IPS-15b (cell line): ENCODE measurements at regions not wholly inside any gene's neighbourhood (a gene's known extent, or its start where the extent isn't known, plus 50 kb on each side); places are given as distances from the start of the nearest gene placed in this dataset.

Experiments
- H3K27me3 ChIP-seq: one replicate; pipeline ENCODE4 v1.6.1; 2013; ENCODE audit warnings: low read length; ENCODE audit not compliant: control insufficient read depth, insufficient read depth
- H3K36me3 ChIP-seq: one replicate; pipeline ENCODE4 v1.6.1; 2013; ENCODE audit warnings: low read length; ENCODE audit not compliant: control insufficient read depth, insufficient read depth
- H3K4me1 ChIP-seq: one replicate; pipeline ENCODE4 v1.6.1; 2013; ENCODE audit warnings: mild to moderate bottlenecking, low read length; ENCODE audit not compliant: control insufficient read depth, insufficient read depth
- H3K4me3 ChIP-seq: one replicate; pipeline ENCODE4 v1.5.1; 2013; ENCODE audit warnings: low read depth, low read length
- H3K9ac ChIP-seq: one replicate; pipeline ENCODE4 v1.6.1; 2013; ENCODE audit warnings: low read depth, mild to moderate bottlenecking, low read length
- H3K9me3 ChIP-seq: one replicate; pipeline ENCODE4 v1.6.1; 2013; ENCODE audit warnings: mild to moderate bottlenecking, low read length; ENCODE audit not compliant: control insufficient read depth, insufficient read depth

DNA sequence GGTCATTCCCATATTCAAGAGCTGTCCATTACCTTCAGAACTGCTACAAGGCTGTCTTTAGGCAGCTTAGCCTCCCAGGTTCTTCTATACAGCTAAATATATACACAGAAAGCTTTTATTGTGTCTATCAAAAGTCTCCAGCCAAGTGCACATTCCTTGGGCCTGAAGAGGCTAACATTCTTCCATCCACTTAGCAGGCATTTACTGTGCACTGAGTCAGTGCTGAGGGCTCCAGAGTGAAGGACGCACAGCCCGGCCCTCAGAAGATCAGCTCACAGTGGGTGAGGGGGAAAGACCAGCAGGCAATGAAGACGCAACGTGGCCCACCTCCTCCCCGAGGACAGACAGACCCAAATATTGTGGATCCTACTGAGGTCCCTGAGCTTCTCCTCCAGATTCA is 569.9 kb downstream of the CDH26 start:
- Histone ChIP-seq H3K9me3 (no peaks in the 10 kb centered on the region), H3K9ac (no peak overlapping the region), H3K27me3 (no peaks in the 10 kb centered on the region), H3K4me1 (no peaks in the 10 kb centered on the region), H3K36me3 (no peaks in the 10 kb centered on the region), H3K4me3 (no peak overlapping the region)

DNA sequence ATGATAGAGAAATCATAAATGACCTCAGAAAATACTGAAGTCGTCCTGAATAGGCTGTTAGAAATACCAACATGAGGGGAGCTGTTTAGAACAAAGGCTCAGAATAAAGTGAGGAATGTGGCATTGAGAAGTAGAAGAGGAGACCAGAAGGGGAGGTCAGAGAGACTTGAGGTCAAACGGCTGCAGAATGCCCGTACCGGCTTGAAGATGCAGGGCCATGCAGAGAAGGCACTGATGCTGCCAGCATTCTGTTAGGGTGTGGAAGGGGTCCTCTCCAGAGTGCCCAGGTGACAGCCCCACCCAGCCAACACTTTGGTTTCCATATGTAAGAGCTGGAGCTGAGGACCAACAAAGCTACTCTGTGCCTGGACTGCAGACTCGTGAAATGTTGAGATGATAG is 570.9 kb downstream of the CDH26 start:
- Histone ChIP-seq H3K27me3 (no peaks in the 10 kb centered on the region), H3K9ac (no peak overlapping the region), H3K4me1 (no peaks in the 10 kb centered on the region), H3K36me3 (no peaks in the 10 kb centered on the region), H3K9me3 (no peaks in the 10 kb centered on the region), H3K4me3 (no peak overlapping the region)

DNA sequence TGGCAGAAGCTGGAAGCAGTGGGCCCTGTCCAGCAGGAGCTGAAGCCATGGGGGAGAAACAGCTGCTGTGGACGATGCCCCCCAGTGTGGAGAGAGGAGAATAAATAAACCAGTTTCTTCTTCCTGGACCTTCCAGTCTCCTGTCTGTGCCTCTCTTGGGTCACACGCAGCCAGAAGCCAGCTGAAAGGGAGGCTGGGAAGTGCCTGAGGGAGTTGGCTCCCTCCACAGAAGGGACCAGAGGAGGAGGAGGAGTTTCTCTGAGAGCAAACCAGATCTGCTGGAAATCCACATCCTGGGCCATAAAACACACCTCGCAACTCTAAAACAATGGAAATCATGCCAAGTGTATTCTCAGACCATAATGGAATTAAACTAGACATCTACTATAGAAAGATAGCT is 577.0 kb downstream of the CDH26 start:
- Histone ChIP-seq H3K9me3 (no peaks in the 10 kb centered on the region), H3K36me3 (no peaks in the 10 kb centered on the region), H3K4me3 (no peak overlapping the region), H3K9ac (no peak overlapping the region), H3K27me3 (no peaks in the 10 kb centered on the region), H3K4me1 (no peaks in the 10 kb centered on the region)

DNA sequence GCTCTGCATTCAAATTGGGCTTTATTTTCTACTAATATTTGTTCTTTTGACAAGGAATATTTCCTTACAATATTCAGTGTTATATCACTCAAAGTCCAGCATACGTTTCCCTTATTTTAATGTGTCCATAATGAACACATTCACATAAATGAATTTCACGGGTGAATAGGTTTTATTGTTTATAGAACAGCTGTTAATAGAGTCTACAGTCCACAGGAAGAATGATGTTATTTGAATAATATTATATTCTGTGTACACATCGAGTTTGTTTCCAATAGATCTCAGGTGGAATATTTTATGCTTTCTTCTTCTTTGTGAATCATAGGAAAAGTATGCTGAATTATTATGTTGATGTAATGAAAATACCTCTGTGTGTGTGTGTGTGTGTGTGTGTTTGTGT is 582.4 kb downstream of the CDH26 start:
- Histone ChIP-seq H3K36me3 (no peaks in the 10 kb centered on the region), H3K9me3 (no peaks in the 10 kb centered on the region), H3K9ac (no peak overlapping the region), H3K4me3 (no peak overlapping the region), H3K27me3 (no peaks in the 10 kb centered on the region), H3K4me1 (no peaks in the 10 kb centered on the region)

DNA sequence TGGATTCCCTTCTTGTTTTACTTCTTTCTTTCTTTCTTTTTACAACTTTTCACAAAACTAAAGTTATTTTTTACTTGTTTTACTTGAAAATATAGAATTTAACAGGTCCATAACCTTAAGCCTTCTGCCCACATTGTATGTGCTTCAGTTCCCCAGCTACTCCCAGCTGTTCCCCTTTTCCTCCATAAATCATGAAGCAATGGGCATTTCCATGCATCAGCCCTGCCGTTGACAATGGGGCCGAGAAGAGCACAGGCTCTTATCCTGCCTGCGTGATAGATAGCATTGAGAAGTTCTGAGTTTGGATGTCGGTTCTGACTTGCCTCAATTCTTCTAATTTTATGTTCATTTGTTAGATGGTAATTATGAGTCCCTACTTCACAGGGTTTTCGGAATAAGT is 583.8 kb downstream of the CDH26 start:
- H3K4me3 ChIP-seq, result no peak overlapping the region
- no peaks in the 10 kb centered on the region for H3K27me3 ChIP-seq
- H3K9me3 ChIP-seq, result no peaks in the 10 kb centered on the region
- H3K9ac ChIP-seq, result no peak overlapping the region
- H3K4me1 ChIP-seq, result no peaks in the 10 kb centered on the region
- H3K36me3 ChIP-seq, result no peaks in the 10 kb centered on the region

DNA sequence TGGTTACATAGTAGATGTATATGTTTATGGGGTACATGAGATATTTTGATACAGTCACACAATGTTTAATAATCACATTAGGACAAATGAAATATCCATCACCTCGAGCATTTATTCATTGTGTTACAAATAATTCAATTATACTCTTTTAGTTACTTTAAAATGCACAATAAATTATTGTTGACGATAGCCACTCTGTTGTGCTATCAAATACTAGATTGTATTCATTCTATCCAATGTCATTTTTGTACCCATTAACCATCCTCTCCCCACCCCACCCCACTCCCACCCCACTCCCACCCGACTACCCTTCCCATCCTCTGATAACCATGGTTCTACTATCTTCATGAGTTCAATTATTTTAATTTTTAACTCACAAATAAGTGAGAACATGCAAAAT is 585.4 kb downstream of the CDH26 start:
- Histone ChIP-seq H3K9ac (no peak overlapping the region), H3K4me1 (no peaks in the 10 kb centered on the region), H3K36me3 (no peaks in the 10 kb centered on the region), H3K9me3 (no peaks in the 10 kb centered on the region), H3K27me3 (no peaks in the 10 kb centered on the region), H3K4me3 (no peak overlapping the region)

DNA sequence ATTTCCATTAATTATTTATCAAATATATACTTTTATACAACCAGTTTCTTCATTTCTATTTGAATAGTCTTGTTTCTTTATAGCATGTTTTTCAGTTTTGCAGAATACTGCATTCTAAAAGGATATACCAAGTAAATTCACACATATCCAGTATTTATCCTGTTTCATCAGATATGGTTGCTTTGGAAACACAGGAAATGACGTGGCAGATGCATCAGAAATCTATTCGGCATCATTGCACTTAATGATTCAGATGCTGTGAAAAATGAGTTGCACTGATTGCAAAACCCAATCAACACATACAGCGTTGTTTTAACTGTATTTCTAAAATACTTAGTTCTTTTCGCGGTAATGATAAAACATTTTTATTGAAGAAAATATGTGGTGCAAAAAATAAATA is 594.9 kb downstream of the CDH26 start:
- H3K27me3 ChIP-seq, result no peaks in the 10 kb centered on the region
- no peak overlapping the region for H3K9ac ChIP-seq
- H3K36me3 ChIP-seq, result no peaks in the 10 kb centered on the region
- H3K9me3 ChIP-seq, result no peaks in the 10 kb centered on the region
- H3K4me3 ChIP-seq, result no peak overlapping the region
- H3K4me1 ChIP-seq, result no peaks in the 10 kb centered on the region

DNA sequence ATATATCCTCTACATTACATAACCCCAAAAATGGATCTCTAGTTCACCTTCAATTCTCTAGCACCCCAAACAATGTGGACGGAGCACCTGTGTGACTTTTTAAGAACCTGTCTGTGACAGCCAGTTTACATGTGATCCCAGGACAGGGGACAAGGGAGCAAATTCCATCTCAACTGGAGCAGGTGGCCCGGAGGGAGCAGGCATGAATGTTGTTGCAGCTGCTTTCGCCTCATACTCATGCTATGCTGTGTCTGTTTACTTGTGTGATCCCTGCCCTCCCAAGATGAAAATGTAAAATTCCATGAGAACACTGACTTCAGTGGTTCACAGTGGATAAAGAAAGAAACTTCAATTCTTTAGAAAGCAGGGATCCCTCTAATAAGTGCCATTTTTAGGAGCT is 600.3 kb downstream of the CDH26 start:
- H3K9me3 ChIP-seq, result no peaks in the 10 kb centered on the region
- H3K4me3 ChIP-seq, result no peak overlapping the region
- H3K4me1 ChIP-seq, result peaks cover 3% of the 10 kb centered on the region
- no peaks in the 10 kb centered on the region for H3K36me3 ChIP-seq
- no peak overlapping the region for H3K9ac ChIP-seq
- no peaks in the 10 kb centered on the region for H3K27me3 ChIP-seq

DNA sequence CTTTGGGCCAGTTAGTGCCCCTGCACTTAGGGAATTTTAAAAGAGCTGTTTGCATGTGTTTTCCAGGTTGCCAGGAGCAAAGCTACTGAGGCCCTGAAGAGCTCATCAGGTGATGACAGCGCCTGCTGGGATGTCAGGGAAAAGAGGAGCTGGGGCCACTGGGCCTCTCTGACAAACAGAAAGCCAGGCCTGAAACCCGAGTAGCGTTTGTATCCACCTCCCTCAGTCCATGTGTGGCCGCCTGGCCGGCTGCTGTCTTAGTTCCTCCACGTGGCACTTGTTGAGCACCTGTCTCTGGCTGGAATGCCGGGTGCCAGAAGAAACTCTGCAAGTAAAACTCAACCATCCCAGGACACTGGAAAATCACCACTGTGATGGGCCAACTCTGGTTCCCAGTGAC is 601.2 kb downstream of the CDH26 start:
- Histone ChIP-seq H3K36me3 (no peaks in the 10 kb centered on the region), H3K27me3 (no peaks in the 10 kb centered on the region), H3K9ac (no peak overlapping the region), H3K4me1 (peaks cover 4% of the 10 kb centered on the region), H3K9me3 (no peaks in the 10 kb centered on the region), H3K4me3 (no peak overlapping the region)

DNA sequence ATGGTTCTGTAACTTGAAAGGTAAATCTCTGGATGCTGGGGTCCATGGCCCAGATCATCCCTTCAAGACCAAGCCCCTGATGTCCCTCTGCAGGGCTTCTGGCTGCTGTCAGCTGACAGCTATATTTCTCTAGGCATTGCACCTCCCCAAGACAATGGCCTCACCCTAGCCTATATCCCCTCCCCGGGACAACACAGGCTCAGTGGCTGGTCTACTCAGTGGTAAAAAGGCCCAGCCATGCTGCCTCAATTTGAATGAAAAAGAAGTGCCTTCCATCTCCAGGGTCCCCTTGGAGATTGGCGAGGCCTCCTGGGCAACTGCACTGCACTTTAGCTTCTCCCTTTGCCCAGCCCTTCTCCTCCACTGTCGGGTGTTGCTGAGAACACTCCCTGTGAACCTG is 602.8 kb downstream of the CDH26 start:
- H3K9me3 ChIP-seq, result no peaks in the 10 kb centered on the region
- H3K4me3 ChIP-seq, result no peak overlapping the region
- no peak overlapping the region for H3K9ac ChIP-seq
- no peaks in the 10 kb centered on the region for H3K27me3 ChIP-seq
- peaks cover 8% of the 10 kb centered on the region for H3K4me1 ChIP-seq
- H3K36me3 ChIP-seq, result no peaks in the 10 kb centered on the region

DNA sequence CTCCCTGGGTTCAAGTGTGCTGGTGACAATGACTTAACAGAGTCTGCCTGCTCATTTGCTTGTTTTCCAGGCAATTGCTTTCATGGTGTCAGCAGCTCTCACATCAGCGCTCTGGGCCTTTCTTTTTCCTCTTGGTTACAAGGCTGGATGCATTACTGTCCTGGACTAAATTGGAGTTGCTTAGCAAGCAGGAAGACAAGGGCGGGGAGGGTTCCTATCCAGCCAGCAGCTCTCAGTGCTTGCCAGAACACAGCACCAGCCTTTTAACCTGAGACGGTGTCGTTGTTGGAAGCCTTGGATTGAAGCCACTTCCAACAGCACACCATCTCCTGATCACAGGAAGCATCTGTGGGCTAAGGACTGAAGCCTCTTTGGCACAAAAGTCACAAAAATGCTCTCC is 606.9 kb downstream of the CDH26 start:
- no peaks in the 10 kb centered on the region for H3K36me3 ChIP-seq
- no peak overlapping the region for H3K4me3 ChIP-seq
- H3K4me1 ChIP-seq, result peaks cover 4% of the 10 kb centered on the region
- H3K9ac ChIP-seq, result no peak overlapping the region
- H3K9me3 ChIP-seq, result no peaks in the 10 kb centered on the region
- no peaks in the 10 kb centered on the region for H3K27me3 ChIP-seq

DNA sequence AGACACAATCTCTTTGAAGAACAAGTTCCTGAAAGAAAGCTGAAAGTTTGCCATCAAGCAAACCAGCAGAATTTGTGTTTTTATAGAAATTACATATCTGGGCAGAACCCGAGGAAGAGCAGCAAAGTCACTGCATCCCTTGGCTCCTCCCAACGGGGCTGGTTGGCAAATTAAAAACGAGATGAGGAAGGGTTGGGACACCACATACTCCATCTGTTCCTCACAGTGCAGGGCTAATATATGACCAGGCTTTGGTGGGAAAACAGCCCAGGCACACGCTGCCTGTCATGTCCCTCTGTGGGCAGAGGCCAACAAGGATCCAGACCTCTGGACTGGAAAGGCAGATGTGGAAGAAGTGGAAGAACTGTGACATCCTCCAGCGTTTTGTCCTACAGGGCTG is 607.3 kb downstream of the CDH26 start:
- Histone ChIP-seq H3K9ac (no peak overlapping the region), H3K4me3 (no peak overlapping the region), H3K9me3 (no peaks in the 10 kb centered on the region), H3K4me1 (peaks cover 4% of the 10 kb centered on the region), H3K27me3 (no peaks in the 10 kb centered on the region), H3K36me3 (no peaks in the 10 kb centered on the region)

DNA sequence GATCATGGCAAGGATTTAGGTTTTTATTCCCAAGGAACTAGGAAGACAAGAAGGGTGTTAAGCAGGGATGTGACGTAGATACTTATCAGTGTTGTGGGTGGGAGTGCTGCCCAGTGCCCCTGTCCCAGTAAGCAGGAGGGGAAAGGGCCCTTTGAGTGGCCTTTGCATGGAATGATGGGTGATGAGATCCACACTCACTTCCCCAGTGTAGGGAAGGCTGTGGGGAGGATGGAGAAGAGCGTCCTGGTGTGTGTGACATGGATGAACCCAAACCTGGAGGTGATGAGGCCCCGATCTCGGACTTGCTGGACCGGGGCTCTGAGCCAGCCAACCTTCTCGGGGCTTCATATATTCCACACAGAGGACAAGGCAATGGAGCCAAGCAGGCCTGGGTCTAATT is 610.9 kb downstream of the CDH26 start:
- Histone ChIP-seq H3K27me3 (no peaks in the 10 kb centered on the region), H3K9ac (no peak overlapping the region), H3K4me1 (peaks cover 4% of the 10 kb centered on the region), H3K9me3 (no peaks in the 10 kb centered on the region), H3K4me3 (no peak overlapping the region), H3K36me3 (no peaks in the 10 kb centered on the region)
